Limb (tissue), 2 donors: ENCODE measurements at regions not wholly inside any gene's neighbourhood (a gene's known extent, or its start where the extent isn't known, plus 50 kb on each side); places are given as distances from the start of the nearest gene placed in this dataset.
A peak's percentile ranks its signal among the peaks of the same experiment; 100 is the strongest.

ENCODE experiments used
- DNase-seq, 2 donors: peaks; one replicate each; pipeline ENCODE4 v3.0.0-alpha.2; 2016; ENCODE audit errors: extremely low spot score in 2 of 2

DNA sequence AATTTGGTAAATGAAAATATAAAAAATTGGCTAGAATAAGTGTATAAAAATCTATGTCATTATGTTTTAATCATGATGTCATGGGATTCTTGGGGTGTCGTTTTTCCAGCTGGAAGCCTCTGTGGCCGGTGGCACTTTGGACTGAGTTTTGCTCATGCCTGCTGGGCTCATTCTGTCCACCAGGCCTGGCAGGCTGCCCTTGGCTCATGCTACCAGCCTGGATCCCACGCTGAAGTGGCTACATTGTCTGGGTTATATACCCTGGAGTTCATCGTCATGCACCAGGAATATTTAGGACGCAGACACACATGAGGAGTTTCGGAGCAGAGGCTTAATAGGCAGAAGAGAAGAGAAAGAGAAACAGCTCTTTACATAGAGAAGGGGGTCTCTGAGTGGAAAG is 1913.7 kb upstream of the WWC1 start:
- no peak for DNase-seq

DNA sequence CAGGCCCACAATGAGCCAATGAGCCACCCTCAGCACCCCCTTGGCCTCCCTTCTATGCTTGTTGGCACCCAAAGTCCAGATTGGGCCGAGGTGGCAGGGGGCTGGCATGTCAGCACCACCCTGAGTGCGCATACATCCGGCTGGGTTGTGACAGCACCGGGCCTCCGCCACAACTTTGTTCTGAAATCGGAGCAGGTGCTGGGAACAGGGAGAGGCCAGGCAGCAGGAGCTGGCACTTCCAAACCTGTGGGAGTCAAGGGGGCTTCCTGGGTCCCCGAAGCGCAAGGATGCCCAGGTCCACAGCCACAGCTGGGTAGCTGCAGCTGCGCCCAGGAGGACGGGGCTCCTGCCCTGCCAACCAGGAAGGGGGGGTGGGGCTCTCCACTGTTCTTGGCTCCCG is 1911.9 kb upstream of the WWC1 start:
- DNase-seq: no peak

DNA sequence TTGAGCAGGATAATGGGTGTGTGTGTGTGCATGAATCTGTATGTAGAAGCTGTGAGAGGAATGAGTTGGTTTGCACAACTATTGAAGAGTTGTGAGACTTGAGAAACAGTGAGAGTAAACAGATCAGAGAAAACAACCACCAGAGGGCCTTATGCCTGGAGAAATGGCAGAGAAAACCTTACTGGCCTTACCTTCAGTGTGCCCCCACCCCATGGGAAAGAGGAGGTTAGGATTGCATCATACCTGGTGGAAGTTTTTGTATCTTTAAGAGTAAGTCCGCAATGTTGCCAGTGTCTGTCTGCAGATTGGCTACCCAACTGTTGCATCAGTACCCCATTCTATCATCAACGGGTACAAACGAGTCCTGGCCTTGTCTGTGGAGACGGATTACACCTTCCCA is 1909.4 kb upstream of the WWC1 start:
- no peak for DNase-seq

DNA sequence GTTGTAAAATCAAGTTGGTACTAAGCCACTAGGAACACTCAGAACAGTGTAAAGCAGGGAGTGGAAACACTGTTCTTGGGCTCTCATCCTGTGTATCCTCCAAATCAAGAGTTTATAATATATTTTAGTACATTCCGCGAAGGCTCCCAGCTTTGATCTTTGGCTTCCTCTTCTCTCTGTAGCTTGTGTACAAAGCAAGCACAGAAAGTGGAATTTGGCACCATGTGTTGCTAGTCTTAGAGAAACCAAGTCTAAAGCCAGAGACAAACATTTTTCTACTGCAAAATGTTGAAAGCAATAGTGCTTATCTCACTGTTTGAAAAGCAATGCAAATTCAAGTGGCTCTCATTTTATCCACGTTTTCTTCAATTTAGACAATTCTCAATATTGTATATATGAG is 1893.3 kb upstream of the WWC1 start:
- no peak for DNase-seq

DNA sequence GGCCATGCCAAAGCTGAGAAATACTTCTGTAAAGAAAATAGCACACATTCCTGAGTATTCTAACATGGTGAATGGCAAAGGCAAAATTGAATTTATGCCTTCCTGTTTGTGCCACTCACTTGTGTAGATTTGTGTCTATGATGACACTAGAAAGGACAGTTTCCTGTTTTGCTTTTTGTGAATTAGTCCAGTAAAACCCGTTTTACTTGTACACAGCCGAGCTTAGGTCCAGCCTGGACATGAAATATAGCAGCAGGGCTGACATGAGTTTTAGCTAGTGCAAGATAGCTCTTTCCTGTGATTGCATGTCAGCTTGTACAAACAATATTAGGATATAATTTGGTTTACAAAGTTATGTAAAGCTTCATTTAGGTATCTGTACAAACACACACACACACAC is 1891.7 kb upstream of the WWC1 start:
- DNase-seq: no peak

DNA sequence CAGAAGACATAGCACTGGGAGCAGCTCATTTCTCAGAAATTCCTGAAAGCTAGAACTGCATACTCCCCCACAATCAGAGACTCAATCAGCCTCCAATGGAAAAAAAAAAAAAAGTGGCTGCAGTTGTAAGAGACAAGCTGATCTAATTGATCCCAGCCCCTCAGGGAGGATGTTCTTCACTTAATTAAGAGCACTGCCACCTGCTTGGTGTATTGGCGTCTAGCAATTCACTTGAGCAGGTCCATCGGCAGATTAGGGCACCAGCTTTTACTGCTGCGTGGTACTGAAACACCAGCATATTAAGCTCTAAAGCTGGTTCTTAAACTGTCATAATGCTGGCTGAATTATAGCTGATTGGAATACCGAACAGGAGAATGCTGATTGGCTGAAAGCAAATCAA is 1890.1 kb upstream of the WWC1 start:
- DNase-seq: no peak

DNA sequence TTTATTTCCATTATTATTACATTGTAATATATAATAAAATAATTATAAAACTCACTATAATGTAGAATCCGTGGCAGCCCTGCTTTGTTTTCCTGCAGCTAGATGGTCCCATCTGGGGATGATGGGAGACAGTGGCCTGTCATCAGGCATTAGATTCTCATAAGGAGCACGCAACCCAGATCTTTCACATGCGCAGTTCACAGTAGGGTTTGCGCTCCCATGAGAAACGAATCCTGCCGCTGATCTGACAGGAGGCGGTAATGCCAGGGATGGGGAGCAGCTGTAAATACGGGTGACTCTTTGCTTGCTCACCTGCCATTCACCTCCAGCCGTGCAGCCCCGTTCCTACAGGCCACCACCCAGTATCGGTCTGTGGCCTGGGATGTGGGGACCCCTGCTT is 1879.3 kb upstream of the WWC1 start:
- no peak for DNase-seq

DNA sequence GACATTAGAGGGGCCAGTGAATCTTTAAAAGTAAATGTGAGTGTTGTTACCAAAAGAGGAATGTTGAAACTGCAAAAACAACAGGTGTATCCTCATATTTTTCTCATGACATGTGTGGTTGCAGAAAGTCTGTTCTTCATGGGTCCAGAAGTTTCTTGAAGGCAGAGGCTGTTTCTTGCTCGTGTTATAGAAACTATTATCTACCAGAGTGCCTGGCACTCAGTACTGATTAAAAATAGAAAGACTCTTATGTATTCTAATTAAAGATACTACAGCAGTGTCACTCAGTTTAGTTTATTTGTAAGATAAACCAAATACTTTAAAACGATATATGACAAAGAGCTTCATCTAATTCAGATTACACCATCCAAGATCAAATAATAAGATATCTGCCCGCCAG is 1864.2 kb upstream of the WWC1 start:
- DNase-seq: no peak

DNA sequence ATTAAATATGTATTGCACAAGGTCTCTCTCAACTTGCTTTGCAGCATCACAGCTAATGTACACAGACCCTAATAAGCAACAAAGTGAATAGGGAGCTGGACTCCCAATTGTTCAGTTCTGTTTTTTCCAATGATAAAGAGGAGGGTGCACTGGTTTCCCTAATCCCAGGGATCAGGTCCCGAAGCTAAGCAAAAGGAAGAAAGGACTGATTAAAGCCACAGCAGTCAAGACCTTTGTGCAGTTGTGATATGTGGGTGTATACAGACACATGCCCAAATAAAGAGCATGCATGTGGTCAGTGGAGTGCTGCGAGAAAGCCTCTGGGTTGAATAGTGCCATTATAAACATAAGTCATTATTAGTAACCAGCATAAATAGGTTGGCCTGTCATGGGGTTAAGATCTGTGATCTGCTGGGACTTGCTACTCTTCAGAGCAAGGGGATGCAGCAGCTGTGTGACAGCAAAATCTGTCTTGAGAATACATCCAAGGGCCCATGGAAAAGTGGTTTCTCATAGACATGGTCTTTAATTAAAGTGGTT is 1863.1 kb upstream of the WWC1 start:
- DNase-seq: no peak

DNA sequence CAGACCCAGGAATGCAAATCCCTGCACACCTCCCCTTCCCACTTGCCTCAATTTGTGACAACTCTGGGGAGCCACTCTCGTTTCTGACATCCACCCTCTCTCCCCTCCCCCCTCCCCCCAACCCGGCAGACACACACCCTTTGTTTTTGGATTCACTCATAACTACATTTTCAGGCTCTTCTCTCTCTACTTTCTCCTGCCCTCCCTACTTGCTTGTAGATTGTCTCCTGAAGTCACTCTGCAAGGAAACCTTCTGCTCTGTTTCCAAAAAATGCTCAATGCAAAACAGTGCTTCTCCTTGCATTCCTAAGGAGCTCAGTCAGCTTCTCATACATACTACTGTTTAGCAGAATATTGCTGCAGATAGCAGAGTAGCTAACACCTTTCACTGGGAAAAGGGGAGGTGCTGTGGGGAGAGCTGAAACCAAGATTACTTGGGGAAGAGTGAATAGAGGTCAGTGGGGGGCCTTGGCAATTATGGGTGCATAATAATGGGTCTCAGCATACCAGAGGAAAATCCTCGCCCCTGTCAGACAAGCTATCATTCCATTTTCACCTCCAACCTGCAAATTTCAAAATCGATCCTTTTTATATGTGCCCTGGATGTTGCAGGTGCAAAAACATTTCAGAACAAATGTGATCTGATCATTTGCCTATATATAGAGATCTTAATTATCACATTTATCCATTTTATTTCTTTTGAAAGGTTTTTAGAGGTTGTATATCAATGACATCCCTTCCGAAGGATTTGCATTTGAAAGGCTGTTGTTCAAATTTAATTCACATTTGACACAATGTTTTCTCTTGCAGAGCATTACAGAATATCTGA is 1860.7 kb upstream of the WWC1 start:
- DNase-seq: no peak

DNA sequence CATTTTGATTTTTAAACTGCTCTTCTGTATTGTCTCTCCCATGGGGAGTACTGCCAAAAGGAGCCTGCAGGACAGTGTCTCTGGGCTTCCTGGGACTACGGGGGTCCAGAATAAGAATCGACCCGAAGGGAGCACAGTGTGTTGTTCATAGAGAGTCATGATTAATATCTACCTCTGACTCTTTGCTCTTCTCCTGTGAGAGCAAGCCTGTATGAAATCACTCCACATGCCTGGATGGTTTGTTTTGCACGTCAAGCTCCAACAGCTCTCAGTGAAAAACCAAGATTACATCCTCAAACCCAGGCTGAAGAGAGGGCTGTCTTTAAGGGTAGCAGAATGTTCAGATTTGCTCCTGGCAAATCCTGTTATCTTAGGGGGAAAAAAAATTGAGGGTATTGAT is 1860.0 kb upstream of the WWC1 start:
- DNase-seq: no peak

DNA sequence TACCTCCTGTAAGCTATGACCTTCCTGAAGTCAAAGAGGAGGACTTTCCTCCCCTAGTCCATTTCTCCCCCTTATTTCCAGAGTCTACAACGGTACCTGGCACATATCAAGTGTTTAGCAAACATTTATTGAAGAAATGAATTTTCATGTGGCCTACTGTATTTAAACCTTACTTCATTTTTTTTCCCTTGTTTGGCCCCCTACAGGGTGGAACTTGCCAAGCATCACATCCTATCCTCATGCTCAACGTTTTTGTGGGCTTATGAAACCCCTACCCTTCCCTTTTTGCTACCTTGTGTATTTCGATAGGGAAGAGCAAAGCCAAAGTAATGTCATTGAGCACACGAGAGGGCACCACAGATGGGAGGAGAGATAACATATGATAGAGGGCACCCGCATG is 1857.8 kb upstream of the WWC1 start:
- no peak for DNase-seq

DNA sequence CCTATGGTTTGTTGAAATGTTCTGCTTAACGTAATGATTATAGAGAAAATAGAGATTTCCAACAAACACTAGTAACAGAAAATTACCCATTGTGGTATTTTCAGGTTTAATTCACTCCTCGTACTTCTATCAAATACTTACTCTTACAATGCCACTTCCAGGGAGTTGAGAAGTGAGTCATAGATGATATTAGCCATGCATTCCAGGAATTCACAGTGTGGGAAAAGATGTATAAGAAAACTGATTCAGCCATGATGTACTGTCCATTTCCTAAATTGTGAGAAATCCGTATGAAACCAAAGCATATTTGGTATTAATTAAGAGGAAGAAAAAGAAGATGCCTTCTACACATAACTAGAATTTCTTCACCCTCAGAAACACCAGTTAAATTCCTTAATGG is 1854.6 kb upstream of the WWC1 start:
- DNase-seq: peak in 1 of 2 donors; percentile 15

DNA sequence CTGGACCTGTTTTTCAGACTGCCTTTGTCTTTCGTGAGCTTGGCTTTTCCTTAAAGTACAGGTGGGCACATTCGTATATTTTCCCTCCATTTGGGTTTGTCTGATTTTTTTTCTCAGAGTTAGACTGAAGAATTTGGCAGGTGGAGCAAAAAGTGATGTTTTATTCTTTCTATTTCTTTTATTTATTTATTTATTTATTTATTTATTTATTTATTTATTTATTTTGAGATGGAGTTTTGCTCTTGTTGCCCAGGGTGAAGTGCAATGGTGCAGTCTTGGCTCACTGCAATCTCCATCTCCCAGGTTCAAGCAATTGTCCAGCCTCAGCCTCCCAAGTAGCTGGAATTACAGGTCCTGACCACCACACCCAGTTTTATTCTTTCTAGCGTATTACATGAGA is 1805.1 kb upstream of the WWC1 start:
- no peak for DNase-seq

DNA sequence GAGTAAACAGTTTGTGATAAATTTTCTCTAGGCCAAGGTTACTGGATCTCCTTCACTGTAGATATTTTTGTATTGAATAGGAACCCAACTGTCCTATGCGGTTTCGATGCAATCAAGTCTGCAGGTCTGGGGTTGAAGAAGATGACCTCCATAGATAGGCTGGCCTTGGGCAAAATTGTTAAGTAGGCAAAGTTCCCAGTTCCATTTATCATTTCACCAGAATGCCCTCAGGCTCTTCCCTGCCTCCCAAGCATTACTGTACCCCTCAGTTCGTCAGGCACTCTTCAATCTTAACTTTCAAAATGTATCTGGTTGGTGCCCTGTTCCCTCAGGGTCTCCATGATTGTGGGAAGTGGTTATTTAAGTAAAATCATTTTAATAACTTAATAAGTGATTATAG is 1802.9 kb upstream of the WWC1 start:
- no peak for DNase-seq

DNA sequence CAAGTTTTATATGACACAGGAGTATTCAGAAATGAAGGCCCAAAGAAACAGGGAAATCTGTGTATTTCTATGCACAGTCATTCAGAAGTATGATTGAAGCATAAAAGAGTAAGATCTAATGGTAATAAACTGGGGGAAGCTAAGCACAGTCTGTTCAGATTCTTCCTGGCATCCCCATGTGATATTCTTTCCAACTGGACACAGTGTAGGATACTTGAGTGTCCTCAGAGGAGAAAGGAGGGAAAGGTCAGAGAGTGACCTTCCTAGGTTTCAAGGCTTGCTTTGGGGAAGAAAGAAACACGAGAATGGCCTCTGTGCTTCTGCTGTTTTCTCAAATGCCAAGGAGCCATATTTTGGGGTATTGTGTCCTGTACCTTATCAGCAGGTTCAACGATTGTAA is 1798.4 kb upstream of the WWC1 start:
- no peak for DNase-seq

DNA sequence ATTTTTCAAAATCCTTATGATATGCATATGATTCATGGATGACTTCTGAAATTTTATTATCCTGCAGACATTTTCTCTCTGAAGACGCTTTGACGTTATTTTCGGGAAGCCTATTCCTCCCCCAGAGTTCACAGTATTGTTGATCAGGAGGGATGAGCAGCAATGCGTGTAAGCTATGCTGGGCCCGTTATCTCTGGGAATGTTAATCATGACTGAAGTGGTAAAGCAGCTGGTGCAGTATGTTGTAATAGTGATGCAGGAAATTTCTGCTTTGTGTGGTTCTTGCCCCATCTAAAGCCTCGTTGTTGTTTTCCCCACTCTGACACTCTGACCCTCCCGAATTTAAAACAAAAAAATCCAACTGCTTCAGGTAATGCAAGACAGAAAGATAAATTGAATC is 1797.8 kb upstream of the WWC1 start:
- no peak for DNase-seq

DNA sequence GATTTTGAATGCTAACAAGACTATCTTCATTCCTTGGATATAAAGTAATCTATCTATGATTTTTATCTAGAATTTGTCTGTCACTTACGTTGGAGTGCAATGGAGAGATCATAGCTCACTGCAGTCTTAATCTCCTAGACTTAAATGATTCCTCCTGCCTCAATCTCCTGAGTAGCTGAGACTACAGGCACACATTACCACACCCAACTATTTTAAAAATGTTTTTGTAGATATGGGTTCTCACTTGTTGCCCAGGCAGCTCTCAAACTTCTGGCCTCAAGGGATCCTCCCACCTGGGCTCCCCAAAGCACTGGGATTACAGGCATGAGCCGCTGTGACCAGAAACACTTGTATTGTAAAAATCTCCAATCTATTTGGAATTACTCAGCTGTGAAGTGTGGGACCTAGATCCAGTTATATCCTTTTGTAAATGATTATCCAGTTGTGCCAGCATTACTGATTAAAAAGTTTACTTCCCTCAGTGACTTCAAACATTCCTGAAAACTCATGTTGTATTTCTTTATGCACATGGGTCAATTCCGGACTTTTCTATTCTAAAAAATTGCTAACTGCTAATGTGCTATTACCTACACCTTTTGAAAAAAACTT is 1793.8 kb upstream of the WWC1 start:
- DNase-seq: no peak

DNA sequence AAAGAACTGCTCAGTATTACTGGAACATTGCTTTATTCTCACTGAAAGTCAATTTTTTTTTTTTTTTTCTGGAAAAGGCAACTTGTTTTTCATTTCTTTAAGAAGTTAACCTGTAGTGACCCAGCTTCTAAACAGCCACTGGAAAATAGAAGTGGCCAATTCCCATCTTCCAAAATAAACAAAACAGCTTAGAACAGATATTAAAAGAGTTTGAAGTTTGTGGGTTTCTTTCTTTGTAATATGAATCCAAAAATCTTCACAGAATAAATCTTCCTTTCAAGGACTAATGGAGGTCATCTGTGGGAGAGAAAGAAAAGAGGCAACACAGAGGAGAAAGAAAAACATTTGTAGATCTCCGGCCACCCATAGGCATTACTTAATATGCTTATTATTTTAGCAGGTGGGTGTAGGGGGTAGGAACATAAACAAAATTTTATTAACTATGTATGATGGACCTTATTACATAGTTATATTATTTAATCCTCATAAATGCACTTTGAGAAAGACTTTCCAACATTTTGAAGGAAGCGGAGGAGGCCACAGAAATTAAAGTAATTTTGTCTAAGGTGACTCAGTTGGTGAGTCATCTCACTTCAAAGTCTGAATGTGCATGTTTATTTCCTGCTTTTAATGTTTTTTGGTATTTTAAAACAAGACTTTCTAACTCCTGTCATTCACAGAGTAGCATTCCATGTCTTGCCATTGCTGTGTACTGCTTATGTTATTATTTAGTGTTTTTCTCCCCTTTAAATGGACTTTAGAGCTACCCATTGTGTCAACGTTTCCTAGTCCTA is 1791.8 kb upstream of the WWC1 start:
- no peak for DNase-seq

DNA sequence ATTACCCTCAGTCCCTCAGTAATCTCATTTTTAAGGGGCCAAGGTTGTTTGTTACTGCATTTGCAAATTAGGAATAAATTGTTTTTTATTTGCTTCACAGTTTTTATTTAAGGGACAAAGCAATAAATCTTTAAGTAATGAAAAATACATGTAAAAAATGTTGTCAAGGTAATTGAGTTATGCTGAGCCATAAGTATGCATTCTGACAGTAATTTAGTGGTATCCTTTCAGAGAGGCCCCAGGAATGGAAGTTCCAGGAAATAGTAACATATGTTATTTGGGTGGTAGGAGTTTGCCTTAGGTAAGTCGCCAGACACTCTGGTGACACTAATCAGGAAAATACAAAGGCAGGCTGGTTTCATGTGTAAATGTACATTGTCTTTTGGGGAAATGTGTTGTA is 1787.9 kb upstream of the WWC1 start:
- DNase-seq: no peak

DNA sequence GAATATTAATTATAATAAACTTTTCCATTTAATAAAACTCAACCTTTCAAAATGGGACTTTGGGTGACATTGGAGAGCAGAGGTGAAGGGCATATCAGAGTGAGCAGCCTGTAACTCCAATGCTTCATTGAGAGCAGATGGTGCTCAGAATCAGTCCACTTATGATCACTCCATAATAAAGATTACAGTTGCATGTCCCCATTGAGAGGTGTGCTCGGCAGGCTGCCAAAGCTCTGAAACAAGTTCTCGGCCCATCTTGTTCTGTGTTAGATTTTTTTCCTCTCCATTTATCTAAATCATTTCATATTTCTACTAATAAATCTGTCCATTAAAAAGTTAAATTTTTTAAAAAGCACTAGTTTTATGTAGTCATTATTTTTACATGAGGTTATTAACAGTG is 1786.4 kb upstream of the WWC1 start:
- DNase-seq: no peak

DNA sequence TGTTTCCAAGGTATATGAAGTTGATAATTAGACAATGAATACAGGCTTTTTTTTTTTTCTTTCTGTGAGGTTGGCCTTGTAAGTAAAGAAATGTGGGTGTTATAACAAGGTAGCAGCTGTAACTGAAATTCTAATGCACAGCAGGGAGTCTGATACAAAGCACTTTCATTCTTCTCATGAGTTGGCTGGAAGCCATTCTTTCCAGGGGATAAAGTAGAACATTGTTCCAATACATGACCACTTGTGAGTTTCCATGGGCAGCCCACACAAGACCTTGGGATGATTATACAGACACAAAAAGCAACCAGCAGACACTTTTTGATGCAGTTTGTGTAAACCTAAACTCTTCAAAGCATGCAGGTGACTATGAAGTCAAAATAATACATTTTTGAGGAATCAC is 1785.9 kb upstream of the WWC1 start:
- no peak for DNase-seq
